ENCODE measurements at regions not wholly inside any gene's neighbourhood (a gene's known extent, or its start where the extent isn't known, plus 50 kb on each side); places are given as distances from the start of the nearest gene placed in this dataset.

DNA sequence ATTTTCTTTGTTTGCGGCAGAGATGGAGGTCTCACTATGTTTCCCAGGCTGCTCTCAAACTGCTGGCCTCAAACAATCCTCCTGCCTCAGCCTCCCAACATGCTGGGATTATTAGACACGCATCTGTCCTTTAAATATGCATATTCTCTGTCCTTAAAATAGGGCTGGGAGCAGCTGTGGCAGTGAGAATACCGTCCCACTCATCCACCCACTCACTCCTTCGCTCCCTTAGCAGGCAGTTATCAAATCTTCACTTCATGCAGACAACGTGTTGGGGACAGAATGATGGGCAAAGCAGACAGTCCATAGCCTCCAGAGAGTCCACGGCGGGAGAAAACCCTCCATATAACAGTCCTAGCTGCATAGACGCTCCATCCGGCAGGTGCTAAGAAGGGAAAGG is 179.4 kb downstream of the ZBTB18 start:
- Histone ChIP-seq H3K4me1 (ENCODE audit: insufficient read depth, low read length) (peaks cover 9% of the 10 kb centered on the region; the same call in 1 of the 2 replicates), H3K4me3 (ENCODE audit: low read length) (no peak overlapping the region), H3K27me3 (ENCODE audit: insufficient read depth, low read length) (peaks cover 15% of the 10 kb centered on the region; the same call in 1 of the 2 replicates), H3K9me3 (ENCODE audit: insufficient read depth, low read depth, low read length) (no peaks in the 10 kb centered on the region), H3K27ac (ENCODE audit: low read length) (no peak overlapping the region), H3K36me3 (ENCODE audit: insufficient read depth, low read depth, low read length) (no peaks in the 10 kb centered on the region), H3K9ac (ENCODE audit: low read depth, low read length) (no peak overlapping the region)

DNA sequence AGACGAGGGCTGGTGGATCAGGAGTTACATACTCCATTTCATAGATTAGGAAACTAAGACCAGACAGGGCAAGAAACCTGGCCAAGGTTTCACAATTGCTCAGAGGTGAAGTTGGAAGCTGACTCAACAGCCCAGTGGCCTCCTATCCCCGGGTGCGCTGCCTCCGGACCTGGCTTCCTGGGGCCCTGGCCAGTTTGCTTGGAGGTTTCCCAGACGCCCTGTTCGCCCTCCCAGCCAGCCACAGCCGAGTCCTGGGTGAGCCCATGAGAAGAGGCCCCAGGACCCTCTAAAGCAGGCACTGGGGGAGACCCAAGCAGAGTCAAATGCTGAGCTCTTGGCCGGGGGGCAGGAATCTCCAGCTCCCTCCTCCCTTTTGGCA is 180.1 kb downstream of the ZBTB18 start:
- H3K9me3 ChIP-seq (ENCODE audit: insufficient read depth, low read depth, low read length), result no peaks in the 10 kb centered on the region
- no peaks in the 10 kb centered on the region for H3K36me3 ChIP-seq (ENCODE audit: insufficient read depth, low read depth, low read length)
- no peak overlapping the region for H3K27ac ChIP-seq (ENCODE audit: low read length)
- no peak overlapping the region for H3K4me3 ChIP-seq (ENCODE audit: low read length)
- peaks cover 9% of the 10 kb centered on the region; the same call in 1 of the 2 replicates for H3K4me1 ChIP-seq (ENCODE audit: insufficient read depth, low read length)
- H3K9ac ChIP-seq (ENCODE audit: low read depth, low read length), result no peak overlapping the region
- H3K27me3 ChIP-seq (ENCODE audit: insufficient read depth, low read length), result peaks cover 15% of the 10 kb centered on the region; the same call in 1 of the 2 replicates

DNA sequence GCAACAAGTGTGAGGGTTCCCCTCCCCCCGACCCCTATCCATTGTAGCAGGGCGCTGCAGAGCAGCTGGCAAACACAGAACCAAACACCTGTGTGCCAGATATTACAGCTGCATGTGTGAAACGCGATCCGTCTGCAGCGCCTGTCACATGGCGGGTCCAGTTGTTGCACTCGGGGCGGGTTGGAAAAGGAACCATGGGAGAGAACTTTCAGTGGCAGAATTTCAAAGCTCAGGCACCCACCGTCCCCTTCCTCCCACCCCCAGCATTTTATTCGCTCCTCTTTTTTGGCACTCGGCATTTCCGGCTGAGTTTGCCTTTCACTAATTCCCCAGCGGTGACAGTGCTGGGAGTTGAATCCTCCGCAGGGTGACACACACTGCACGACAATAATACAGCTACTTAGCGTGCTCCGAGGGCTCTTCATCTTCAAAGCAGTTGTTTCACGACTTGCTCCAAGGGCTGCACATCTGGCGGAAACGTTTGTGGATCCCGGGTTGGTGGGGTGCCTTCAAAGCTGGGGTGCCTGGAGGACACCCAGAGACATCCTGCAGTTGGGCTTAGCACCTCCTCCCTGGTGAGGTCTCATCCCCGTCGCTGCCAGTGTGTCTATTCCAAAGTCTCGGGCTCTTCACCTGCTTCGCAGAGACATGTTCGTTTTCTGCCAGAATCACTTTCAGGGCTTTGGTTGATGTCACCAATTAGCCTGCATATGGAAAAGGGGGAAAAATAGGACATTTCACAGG is 180.7 kb downstream of the ZBTB18 start:
- peaks cover 15% of the 10 kb centered on the region; the same call in 1 of the 2 replicates for H3K27me3 ChIP-seq (ENCODE audit: insufficient read depth, low read length)
- no peak overlapping the region for H3K4me3 ChIP-seq (ENCODE audit: low read length)
- H3K9ac ChIP-seq (ENCODE audit: low read depth, low read length), result no peak overlapping the region
- H3K36me3 ChIP-seq (ENCODE audit: insufficient read depth, low read depth, low read length), result no peaks in the 10 kb centered on the region
- no peaks in the 10 kb centered on the region for H3K9me3 ChIP-seq (ENCODE audit: insufficient read depth, low read depth, low read length)
- H3K27ac ChIP-seq (ENCODE audit: low read length), result no peak overlapping the region
- peaks cover 9% of the 10 kb centered on the region; the same call in 1 of the 2 replicates for H3K4me1 ChIP-seq (ENCODE audit: insufficient read depth, low read length)

DNA sequence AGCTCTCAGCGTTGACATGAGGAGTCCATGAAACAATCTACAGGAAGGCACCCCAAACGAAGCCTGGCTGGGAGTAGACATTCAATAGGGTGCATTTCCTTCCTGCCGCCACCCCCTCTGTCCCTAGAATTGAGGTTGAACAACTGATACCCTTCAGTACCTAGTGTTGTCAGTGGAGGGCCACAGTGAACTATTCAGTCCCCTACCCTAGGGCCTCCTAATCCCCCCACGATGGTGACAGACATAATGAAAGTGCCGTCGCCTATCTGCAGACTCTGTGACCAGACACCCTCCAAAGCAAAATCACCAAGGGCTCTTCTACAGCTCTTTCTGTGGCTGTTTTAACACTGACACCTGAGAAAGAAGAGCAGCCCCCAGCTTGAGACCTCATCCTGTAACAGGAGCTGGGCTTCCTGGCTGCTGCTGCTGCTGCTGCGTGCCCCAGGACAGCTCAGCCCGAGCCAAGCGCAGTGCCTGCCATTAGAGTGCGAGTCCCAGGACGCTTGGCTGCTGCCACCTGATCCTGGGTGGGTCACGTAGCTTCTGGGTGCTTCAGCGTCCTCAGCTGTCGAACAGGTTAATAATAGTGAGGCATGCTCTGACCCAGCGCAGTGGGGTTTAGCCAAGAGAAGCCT is 183.0 kb downstream of the ZBTB18 start:
- peaks cover 15% of the 10 kb centered on the region; the same call in 1 of the 2 replicates for H3K27me3 ChIP-seq (ENCODE audit: insufficient read depth, low read length)
- peaks cover 9% of the 10 kb centered on the region; the same call in 1 of the 2 replicates for H3K4me1 ChIP-seq (ENCODE audit: insufficient read depth, low read length)
- H3K36me3 ChIP-seq (ENCODE audit: insufficient read depth, low read depth, low read length), result no peaks in the 10 kb centered on the region
- H3K4me3 ChIP-seq (ENCODE audit: low read length), result no peak overlapping the region
- no peak overlapping the region for H3K27ac ChIP-seq (ENCODE audit: low read length)
- H3K9me3 ChIP-seq (ENCODE audit: insufficient read depth, low read depth, low read length), result no peaks in the 10 kb centered on the region
- no peak overlapping the region for H3K9ac ChIP-seq (ENCODE audit: low read depth, low read length)

DNA sequence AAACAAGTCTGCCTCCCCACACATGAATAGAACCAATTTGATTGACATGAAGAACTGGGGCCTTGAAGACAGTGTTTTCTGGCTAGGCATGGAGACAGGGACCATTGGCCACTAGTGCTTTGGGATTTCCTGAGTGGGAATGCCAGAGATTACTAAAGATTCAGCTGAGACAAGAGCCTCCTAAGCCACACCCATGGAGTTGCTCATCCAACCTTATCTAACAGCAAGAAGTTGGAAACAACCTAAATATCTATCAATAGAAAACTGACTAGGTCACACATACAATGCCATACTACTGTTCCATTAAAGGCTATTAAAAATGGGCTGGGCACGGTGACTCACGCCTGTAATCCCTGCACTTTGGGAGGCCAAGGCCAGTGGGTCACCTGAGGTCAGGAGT is 184.1 kb downstream of the ZBTB18 start:
- H3K9ac ChIP-seq (ENCODE audit: low read depth, low read length), result no peak overlapping the region
- no peaks in the 10 kb centered on the region for H3K36me3 ChIP-seq (ENCODE audit: insufficient read depth, low read depth, low read length)
- no peaks in the 10 kb centered on the region for H3K9me3 ChIP-seq (ENCODE audit: insufficient read depth, low read depth, low read length)
- no peak overlapping the region for H3K27ac ChIP-seq (ENCODE audit: low read length)
- H3K4me1 ChIP-seq (ENCODE audit: insufficient read depth, low read length), result peaks cover 9% of the 10 kb centered on the region; the same call in 1 of the 2 replicates
- peaks cover 15% of the 10 kb centered on the region; the same call in 1 of the 2 replicates for H3K27me3 ChIP-seq (ENCODE audit: insufficient read depth, low read length)
- H3K4me3 ChIP-seq (ENCODE audit: low read length), result no peak overlapping the region

DNA sequence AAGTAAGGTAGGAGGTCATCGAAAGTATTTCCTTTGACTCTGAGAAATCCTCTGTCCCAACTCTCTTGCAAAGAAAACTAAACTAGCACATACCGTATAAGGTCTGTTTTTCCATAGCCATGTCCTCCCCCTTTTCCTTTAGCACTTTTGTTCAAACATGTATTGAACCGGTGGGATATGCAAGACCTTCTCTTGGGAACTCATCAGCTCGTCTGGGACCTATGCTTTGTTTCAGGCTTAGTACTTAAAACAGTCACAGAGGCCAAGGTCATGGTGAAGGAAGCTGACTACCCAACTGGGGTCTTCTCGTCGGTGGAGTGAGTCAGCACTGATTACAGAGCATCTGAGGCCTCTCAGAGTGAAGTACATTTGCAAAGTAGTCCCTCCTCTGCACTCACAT is 185.0 kb downstream of the ZBTB18 start:
- H3K36me3 ChIP-seq (ENCODE audit: insufficient read depth, low read depth, low read length), result no peaks in the 10 kb centered on the region
- no peaks in the 10 kb centered on the region for H3K9me3 ChIP-seq (ENCODE audit: insufficient read depth, low read depth, low read length)
- H3K27ac ChIP-seq (ENCODE audit: low read length), result no peak overlapping the region
- H3K27me3 ChIP-seq (ENCODE audit: insufficient read depth, low read length), result peaks cover 11% of the 10 kb centered on the region; the same call in 1 of the 2 replicates
- H3K4me3 ChIP-seq (ENCODE audit: low read length), result no peak overlapping the region
- H3K9ac ChIP-seq (ENCODE audit: low read depth, low read length), result no peak overlapping the region
- peaks cover 9% of the 10 kb centered on the region; the same call in 1 of the 2 replicates for H3K4me1 ChIP-seq (ENCODE audit: insufficient read depth, low read length)

DNA sequence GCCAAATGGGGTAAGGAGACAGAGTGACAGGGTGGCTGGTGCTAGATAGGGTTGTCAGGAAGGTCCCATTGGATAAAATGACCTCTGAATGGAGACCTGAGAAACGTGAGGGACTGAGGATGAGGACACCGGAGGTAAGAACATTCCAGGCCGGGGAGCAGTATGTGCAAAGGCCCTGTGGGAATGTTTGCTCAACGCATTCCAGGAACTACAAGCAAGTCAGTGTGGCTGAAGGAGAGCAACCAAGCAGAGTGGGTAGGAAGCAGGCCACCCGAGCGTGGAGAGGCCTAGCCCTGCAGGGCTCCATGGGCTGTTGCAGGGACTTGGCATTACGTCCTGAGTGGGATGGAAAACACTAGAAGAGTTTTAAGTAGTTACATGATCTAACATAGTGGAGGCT is 185.6 kb downstream of the ZBTB18 start:
- Histone ChIP-seq H3K9ac (ENCODE audit: low read depth, low read length) (no peak overlapping the region), H3K9me3 (ENCODE audit: insufficient read depth, low read depth, low read length) (no peaks in the 10 kb centered on the region), H3K4me3 (ENCODE audit: low read length) (no peak overlapping the region), H3K27ac (ENCODE audit: low read length) (no peak overlapping the region), H3K27me3 (ENCODE audit: insufficient read depth, low read length) (peaks cover 7% of the 10 kb centered on the region; the same call in 1 of the 2 replicates), H3K4me1 (ENCODE audit: insufficient read depth, low read length) (peaks cover 3% of the 10 kb centered on the region; the same call in 1 of the 2 replicates), H3K36me3 (ENCODE audit: insufficient read depth, low read depth, low read length) (no peaks in the 10 kb centered on the region)

DNA sequence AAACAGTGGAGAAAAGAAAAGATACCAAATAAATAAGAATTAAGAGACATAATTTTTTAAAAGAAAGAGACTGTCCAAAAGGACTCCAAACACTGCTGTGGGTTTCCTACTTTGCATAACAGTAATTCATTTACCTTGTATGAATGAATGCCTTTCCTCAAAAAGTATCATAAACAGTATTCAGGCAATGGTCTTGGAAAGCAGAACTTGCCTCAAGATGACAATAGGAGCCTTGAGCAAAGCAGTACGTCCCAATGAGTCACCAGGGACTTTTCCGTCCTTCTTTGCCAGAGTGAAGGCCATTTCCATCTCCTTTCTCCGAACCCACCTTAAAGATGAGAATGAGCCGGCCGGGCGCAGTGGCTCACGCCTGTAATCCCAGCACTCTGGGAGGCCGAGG is 186.4 kb downstream of the ZBTB18 start:
- H3K9ac ChIP-seq (ENCODE audit: low read depth, low read length), result no peak overlapping the region
- no peak overlapping the region for H3K4me3 ChIP-seq (ENCODE audit: low read length)
- no peak overlapping the region for H3K27ac ChIP-seq (ENCODE audit: low read length)
- H3K36me3 ChIP-seq (ENCODE audit: insufficient read depth, low read depth, low read length), result no peaks in the 10 kb centered on the region
- H3K27me3 ChIP-seq (ENCODE audit: insufficient read depth, low read length), result no peaks in the 10 kb centered on the region
- H3K4me1 ChIP-seq (ENCODE audit: insufficient read depth, low read length), result no peaks in the 10 kb centered on the region
- no peaks in the 10 kb centered on the region for H3K9me3 ChIP-seq (ENCODE audit: insufficient read depth, low read depth, low read length)

DNA sequence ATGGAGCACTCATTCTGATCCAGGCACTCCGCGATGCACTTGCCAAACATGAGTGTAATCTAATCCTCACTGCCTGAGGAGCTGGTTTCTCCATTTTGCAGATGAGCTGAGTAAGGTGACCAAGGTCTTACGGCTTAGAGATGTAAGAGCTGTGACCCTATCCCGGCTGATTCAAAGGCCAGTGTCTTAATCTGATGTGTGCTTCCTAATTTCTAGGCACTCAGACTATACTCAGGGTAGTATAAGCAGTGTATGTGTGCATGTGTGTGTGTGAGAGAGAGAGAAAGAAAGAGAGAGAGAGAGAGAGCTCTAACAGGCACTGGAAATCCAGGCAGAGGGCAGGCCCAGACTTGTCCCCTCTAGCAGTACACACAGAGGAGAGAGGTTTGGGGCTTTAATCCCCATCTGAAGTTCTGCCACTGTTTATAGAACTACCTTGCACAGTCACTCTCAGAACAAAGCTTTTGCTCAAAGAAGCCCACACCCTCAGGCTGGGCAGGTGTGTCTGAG is 188.2 kb downstream of the ZBTB18 start:
- Histone ChIP-seq H3K27ac (ENCODE audit: low read length) (no peak overlapping the region), H3K9ac (ENCODE audit: low read depth, low read length) (no peak overlapping the region), H3K27me3 (ENCODE audit: insufficient read depth, low read length) (no peaks in the 10 kb centered on the region), H3K4me3 (ENCODE audit: low read length) (no peak overlapping the region), H3K9me3 (ENCODE audit: insufficient read depth, low read depth, low read length) (no peaks in the 10 kb centered on the region), H3K36me3 (ENCODE audit: insufficient read depth, low read depth, low read length) (no peaks in the 10 kb centered on the region), H3K4me1 (ENCODE audit: insufficient read depth, low read length) (0 out of 2 replicates have a peak, but pooled peaks cover 2% of the 10 kb centered on the region)

DNA sequence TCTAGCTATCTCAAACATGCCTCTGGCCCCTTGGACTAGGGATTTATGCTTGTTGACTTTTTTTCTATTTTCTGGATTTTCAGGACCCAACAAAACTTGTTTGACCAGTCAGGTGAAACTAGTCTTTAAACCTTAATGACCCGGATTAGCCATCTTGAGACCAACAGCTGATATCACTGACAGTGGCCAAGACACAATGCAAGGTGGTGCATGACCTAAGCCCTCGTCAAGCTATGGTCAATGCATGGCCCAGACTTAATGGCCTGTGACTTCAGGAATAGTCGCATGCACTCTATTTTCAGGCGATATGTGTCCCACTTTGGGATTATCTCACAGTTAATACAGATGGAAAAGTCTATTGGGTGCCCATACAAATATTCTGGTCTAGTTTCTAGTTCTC is 190.4 kb downstream of the ZBTB18 start:
- Histone ChIP-seq H3K27ac (ENCODE audit: low read length) (no peak overlapping the region), H3K36me3 (ENCODE audit: insufficient read depth, low read depth, low read length) (no peaks in the 10 kb centered on the region), H3K9ac (ENCODE audit: low read depth, low read length) (no peak overlapping the region), H3K4me1 (ENCODE audit: insufficient read depth, low read length) (0 out of 2 replicates have a peak, but pooled peaks cover 2% of the 10 kb centered on the region), H3K4me3 (ENCODE audit: low read length) (no peak overlapping the region), H3K9me3 (ENCODE audit: insufficient read depth, low read depth, low read length) (no peaks in the 10 kb centered on the region), H3K27me3 (ENCODE audit: insufficient read depth, low read length) (no peaks in the 10 kb centered on the region)

DNA sequence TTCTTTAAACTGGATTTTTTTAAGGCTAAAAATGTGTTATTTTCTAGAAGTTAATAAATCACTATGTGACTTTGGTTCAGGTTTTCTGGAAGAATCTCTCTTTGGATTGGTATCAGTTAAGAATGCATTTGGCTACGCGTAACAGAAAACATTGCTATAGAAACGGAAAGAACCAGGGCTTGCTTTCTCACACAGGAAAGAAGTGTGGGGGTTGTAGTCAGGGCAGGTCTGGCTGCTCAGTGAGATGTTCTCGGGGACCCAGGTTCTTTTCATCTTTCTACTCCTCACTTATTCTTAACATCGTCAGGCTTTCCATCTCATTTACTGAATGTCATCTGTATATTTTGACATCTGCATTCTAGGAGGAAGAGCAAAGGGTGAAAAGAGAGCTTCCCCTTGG is 191.4 kb downstream of the ZBTB18 start:
- Histone ChIP-seq H3K4me1 (ENCODE audit: insufficient read depth, low read length) (0 out of 2 replicates have a peak, but pooled peaks cover 2% of the 10 kb centered on the region), H3K27me3 (ENCODE audit: insufficient read depth, low read length) (no peaks in the 10 kb centered on the region), H3K27ac (ENCODE audit: low read length) (no peak overlapping the region), H3K36me3 (ENCODE audit: insufficient read depth, low read depth, low read length) (no peaks in the 10 kb centered on the region), H3K9ac (ENCODE audit: low read depth, low read length) (no peak overlapping the region), H3K9me3 (ENCODE audit: insufficient read depth, low read depth, low read length) (no peaks in the 10 kb centered on the region), H3K4me3 (ENCODE audit: low read length) (no peak overlapping the region)

DNA sequence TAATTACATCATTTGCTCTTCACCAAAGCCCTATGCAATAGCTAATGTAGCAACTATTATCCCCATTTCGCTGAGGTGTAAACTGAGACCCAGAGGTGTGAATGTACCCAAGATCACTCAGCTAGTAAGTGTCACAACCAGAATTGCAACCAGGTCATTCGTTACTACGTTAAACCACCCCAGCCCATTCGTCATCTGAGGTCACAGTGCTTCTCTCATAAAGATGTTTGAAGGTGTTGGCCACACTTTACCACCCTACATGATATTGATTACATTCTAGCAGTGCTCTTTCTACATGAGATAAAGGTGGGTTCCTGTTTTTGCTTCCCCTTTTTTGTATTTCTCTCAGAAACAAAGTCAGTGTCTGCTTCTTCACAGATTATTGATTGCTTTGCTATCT is 195.3 kb downstream of the ZBTB18 start:
- Histone ChIP-seq H3K4me3 (ENCODE audit: low read length) (no peak overlapping the region), H3K27ac (ENCODE audit: low read length) (no peak overlapping the region), H3K36me3 (ENCODE audit: insufficient read depth, low read depth, low read length) (no peaks in the 10 kb centered on the region), H3K27me3 (ENCODE audit: insufficient read depth, low read length) (no peaks in the 10 kb centered on the region), H3K9me3 (ENCODE audit: insufficient read depth, low read depth, low read length) (no peaks in the 10 kb centered on the region), H3K4me1 (ENCODE audit: insufficient read depth, low read length) (0 out of 2 replicates have a peak, but pooled peaks cover 2% of the 10 kb centered on the region), H3K9ac (ENCODE audit: low read depth, low read length) (no peak overlapping the region)
